Neural cell (in vitro differentiated cells): ENCODE measurements at regions not wholly inside any gene's neighbourhood (a gene's known extent, or its start where the extent isn't known, plus 50 kb on each side); places are given as distances from the start of the nearest gene placed in this dataset.

Source experiments
- H2AFZ ChIP-seq: fragments of 200-600, 300-800 bp; sonication (generic), shearing (Covaris generic); 2 replicates; pipeline ENCODE4 v1.6.0; 2014; ENCODE audit warnings: low read depth, mild to moderate bottlenecking, antibody characterized with exemption, low read length, moderate library complexity
- H3F3A ChIP-seq: fragments of 200-600 bp; shearing (Covaris generic); 2 replicates; pipeline ENCODE4 v1.6.1; 2016; ENCODE audit warnings: mild to moderate bottlenecking, moderate library complexity, mixed read lengths, antibody characterized with exemption, low read length; ENCODE audit not compliant: insufficient read depth, poor library complexity, severe bottlenecking
- H3K27ac ChIP-seq: fragments of 200-600, 300-800 bp; sonication (generic), shearing (Covaris generic); 2 replicates; pipeline ENCODE4 v1.5.1; 2014; ENCODE audit warnings: mild to moderate bottlenecking, low read length, moderate library complexity
- H3K27me3 ChIP-seq: fragments of 300-800, 200-600 bp; sonication (generic), shearing (Covaris generic); 2 replicates; pipeline ENCODE4 v1.6.0; 2014; ENCODE audit warnings: mild to moderate bottlenecking, low read depth, low read length, moderate library complexity; ENCODE audit not compliant: insufficient read depth
- H3K36me3 ChIP-seq: fragments of 300-800, 200-600 bp; sonication (generic), shearing (Covaris generic); 2 replicates; pipeline ENCODE4 v1.5.1; 2014; ENCODE audit warnings: mild to moderate bottlenecking, antibody characterized with exemption, low read length, moderate library complexity; ENCODE audit not compliant: insufficient read depth
- H3K4me2 ChIP-seq: fragments of 300-800, 200-600 bp; sonication (generic), shearing (Covaris generic); 2 replicates; pipeline ENCODE4 v1.6.0; 2014; ENCODE audit warnings: mild to moderate bottlenecking, low read length
- H3K4me3 ChIP-seq: fragments of 300-800, 200-600 bp; sonication (generic), shearing (Covaris generic); 2 replicates; pipeline ENCODE4 v1.5.1; 2014; ENCODE audit warnings: mild to moderate bottlenecking, low read length, moderate library complexity
- H3K79me2 ChIP-seq: fragments of 200-600 bp; shearing (Covaris generic); replicated peaks from 2 replicates; pipeline ENCODE4 v1.6.0; 2014; ENCODE audit warnings: mild to moderate bottlenecking, low read length, moderate library complexity; ENCODE audit not compliant: insufficient read depth
- H3K9ac ChIP-seq: fragments of 300-800, 200-600 bp; sonication (generic), shearing (Covaris generic); 2 replicates; pipeline ENCODE4 v1.6.1; 2016; ENCODE audit warnings: mild to moderate bottlenecking, low read length, mixed read lengths
- H3K9me2 ChIP-seq: fragments of 200-600 bp; shearing (Covaris generic); 2 replicates; pipeline ENCODE4 v1.6.1; 2016; ENCODE audit warnings: mild to moderate bottlenecking, low read length, mixed read lengths; ENCODE audit not compliant: insufficient read depth
- H3K9me3 ChIP-seq: fragments of 200-600, 300-800 bp; sonication (generic), shearing (Covaris generic); 2 replicates; pipeline ENCODE4 v1.6.1; 2016; ENCODE audit warnings: mild to moderate bottlenecking, mixed run types, low read length, moderate library complexity, mixed read lengths
- H4K20me1 ChIP-seq: fragments of 200-600 bp; shearing (Covaris generic); 2 replicates; pipeline ENCODE4 v1.6.1; 2016; ENCODE audit warnings: mild to moderate bottlenecking, mixed run types; ENCODE audit not compliant: insufficient read depth
- CTCF ChIP-seq: fragments of 450-650 bp; IDR thresholded peaks from 2 replicates; pipeline ENCODE4 v1.5.1; 2014; ENCODE audit warnings: antibody characterized with exemption, mild to moderate bottlenecking, moderate library complexity; ENCODE audit not compliant: poor library complexity, severe bottlenecking
- EP300 ChIP-seq: fragments of 450-650 bp; conservative IDR thresholded peaks from 2 replicates; pipeline ENCODE4 v1.6.1; 2014; ENCODE audit warnings: antibody characterized with exemption, mild to moderate bottlenecking, moderate library complexity; ENCODE audit not compliant: poor library complexity, severe bottlenecking
- EZH2 ChIP-seq: fragments of 200-600, 300-800 bp; shearing (Covaris generic), sonication (generic); IDR thresholded peaks from 2 replicates; pipeline ENCODE4 v1.6.1; 2014; ENCODE audit warnings: antibody characterized with exemption, low read length, borderline replicate concordance, mild to moderate bottlenecking; ENCODE audit not compliant: insufficient read depth, poor library complexity, severe bottlenecking
- MXI1 ChIP-seq: fragments of 450-650 bp; conservative IDR thresholded peaks from 2 replicates; pipeline ENCODE4 v1.6.1; 2014; ENCODE audit warnings: antibody characterized with exemption, mild to moderate bottlenecking; ENCODE audit not compliant: poor library complexity, severe bottlenecking
- POLR2AphosphoS5 ChIP-seq: IDR thresholded peaks from 2 replicates; pipeline ENCODE4 v1.6.1; 2012
- RAD21 ChIP-seq: fragments of 450-650 bp; conservative IDR thresholded peaks from 2 replicates; pipeline ENCODE4 v1.6.1; 2014; ENCODE audit warnings: antibody characterized with exemption, mild to moderate bottlenecking, moderate library complexity
- SMC3 ChIP-seq: fragments of 450-650 bp; conservative IDR thresholded peaks from 2 replicates; pipeline ENCODE4 v1.6.1; 2014; ENCODE audit warnings: antibody characterized with exemption, mild to moderate bottlenecking, moderate library complexity; ENCODE audit not compliant: poor library complexity
- TAF1 ChIP-seq: IDR thresholded peaks from 2 replicates; pipeline ENCODE4 v1.6.1; 2012; ENCODE audit warnings: low read depth
- TF ChIP-seq, protein P1 (sequence below): IDR thresholded peaks from 2 replicates; pipeline ENCODE4 v1.6.1; 2012; ENCODE audit warnings: borderline replicate concordance

DNA sequence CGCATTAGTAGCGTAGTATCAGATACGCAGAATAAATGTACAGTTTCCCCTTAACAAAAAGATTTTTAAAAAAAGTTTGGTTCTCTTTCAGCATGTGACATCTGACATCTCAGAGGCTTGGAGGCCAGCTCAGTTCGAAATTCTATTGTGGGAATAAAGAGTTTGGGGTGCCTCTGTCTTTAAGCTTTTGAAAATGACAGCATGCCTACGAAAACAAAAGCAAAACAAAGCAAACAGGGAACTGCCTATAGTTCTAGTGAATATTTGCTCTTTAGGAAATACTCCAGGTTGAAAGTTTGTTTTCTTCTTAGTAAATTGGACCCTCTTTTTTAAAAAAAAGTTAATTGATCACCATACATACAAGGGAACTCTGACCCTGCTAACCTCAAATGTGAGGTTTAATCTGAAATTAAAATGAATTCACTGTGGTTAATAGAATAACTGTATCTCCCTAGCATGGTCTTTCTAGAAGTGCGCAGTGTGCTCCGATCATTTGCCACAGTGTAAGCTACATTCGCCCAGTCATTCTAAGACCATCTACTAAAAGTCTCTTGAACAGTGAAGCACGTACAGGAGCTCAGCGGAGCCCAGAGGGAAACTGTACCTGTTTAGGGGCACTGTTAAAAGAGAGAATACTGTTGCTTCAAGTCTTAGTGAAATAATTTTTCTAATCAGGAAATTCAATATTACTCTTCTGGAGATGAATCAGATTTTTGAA is 347.0 kb upstream of the CDH2 start:
- TF ChIP-seq MXI1: no peak
- TF ChIP-seq SMC3: no peak
- TF ChIP-seq POLR2AphosphoS5: no peak
- TF ChIP-seq RAD21: no peak
- TF ChIP-seq EZH2: no peak
- no peak for TF ChIP-seq EP300
- no peak for TF ChIP-seq CTCF
- no peak for TF ChIP-seq TAF1
- TF ChIP-seq, protein P1, sequence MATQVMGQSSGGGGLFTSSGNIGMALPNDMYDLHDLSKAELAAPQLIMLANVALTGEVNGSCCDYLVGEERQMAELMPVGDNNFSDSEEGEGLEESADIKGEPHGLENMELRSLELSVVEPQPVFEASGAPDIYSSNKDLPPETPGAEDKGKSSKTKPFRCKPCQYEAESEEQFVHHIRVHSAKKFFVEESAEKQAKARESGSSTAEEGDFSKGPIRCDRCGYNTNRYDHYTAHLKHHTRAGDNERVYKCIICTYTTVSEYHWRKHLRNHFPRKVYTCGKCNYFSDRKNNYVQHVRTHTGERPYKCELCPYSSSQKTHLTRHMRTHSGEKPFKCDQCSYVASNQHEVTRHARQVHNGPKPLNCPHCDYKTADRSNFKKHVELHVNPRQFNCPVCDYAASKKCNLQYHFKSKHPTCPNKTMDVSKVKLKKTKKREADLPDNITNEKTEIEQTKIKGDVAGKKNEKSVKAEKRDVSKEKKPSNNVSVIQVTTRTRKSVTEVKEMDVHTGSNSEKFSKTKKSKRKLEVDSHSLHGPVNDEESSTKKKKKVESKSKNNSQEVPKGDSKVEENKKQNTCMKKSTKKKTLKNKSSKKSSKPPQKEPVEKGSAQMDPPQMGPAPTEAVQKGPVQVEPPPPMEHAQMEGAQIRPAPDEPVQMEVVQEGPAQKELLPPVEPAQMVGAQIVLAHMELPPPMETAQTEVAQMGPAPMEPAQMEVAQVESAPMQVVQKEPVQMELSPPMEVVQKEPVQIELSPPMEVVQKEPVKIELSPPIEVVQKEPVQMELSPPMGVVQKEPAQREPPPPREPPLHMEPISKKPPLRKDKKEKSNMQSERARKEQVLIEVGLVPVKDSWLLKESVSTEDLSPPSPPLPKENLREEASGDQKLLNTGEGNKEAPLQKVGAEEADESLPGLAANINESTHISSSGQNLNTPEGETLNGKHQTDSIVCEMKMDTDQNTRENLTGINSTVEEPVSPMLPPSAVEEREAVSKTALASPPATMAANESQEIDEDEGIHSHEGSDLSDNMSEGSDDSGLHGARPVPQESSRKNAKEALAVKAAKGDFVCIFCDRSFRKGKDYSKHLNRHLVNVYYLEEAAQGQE: no peak
- Histone ChIP-seq H3F3A (no peaks in the 10 kb centered on the region), H3K9me2 (no peaks in the 10 kb centered on the region), H3K79me2 (no peaks in the 10 kb centered on the region), H3K36me3 (no peaks in the 10 kb centered on the region), H3K4me3 (no peak overlapping the region), H3K27me3 (no peaks in the 10 kb centered on the region), H3K27ac (no peak overlapping the region), H3K9me3 (no peaks in the 10 kb centered on the region), H3K4me2 (no peak overlapping the region), H2AFZ (no peak overlapping the region), H3K9ac (no peak overlapping the region), H4K20me1 (no peaks in the 10 kb centered on the region)

DNA sequence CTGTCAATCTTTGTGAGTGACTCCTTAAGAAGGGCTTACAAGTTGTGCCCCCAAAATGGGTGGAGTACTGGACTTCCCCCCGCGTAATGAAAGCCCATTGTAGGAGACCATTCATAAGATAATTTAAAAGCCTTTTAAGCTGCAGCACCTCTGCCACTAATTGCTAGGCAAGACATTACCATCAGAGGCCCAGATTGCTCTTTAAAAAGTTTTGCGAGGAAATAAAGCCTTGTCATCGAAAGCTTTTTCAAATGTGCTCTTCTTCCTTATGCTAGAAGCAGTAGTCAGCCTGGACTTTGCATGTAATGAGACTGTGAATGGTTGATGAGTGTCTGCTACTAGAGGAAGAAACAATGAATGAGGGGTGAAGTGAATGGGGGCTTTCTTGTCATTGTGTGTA is 345.3 kb upstream of the CDH2 start:
- H3K4me3 ChIP-seq: no peak overlapping the region
- no peaks in the 10 kb centered on the region for H3K79me2 ChIP-seq
- no peaks in the 10 kb centered on the region for H3K9me3 ChIP-seq
- no peaks in the 10 kb centered on the region for H4K20me1 ChIP-seq
- no peak overlapping the region for H2AFZ ChIP-seq
- no peaks in the 10 kb centered on the region for H3K9me2 ChIP-seq
- no peaks in the 10 kb centered on the region for H3F3A ChIP-seq
- no peaks in the 10 kb centered on the region for H3K36me3 ChIP-seq
- no peak overlapping the region for H3K27ac ChIP-seq
- no peak for TF ChIP-seq POLR2AphosphoS5
- TF ChIP-seq MXI1: no peak
- TF ChIP-seq RAD21: no peak
- TF ChIP-seq EZH2: no peak
- no peak for TF ChIP-seq TAF1
- TF ChIP-seq, protein P1: no peak
- no peak for TF ChIP-seq CTCF
- no peak for TF ChIP-seq SMC3
- no peak for TF ChIP-seq EP300
- H3K4me2 ChIP-seq: no peak overlapping the region
- no peaks in the 10 kb centered on the region for H3K27me3 ChIP-seq
- H3K9ac ChIP-seq: no peak overlapping the region
